IPS DF 6.9 (cell line): ENCODE measurements at regions not wholly inside any gene's neighbourhood (a gene's known extent, or its start where the extent isn't known, plus 50 kb on each side); places are given as distances from the start of the nearest gene placed in this dataset.

Experiments used
- DNase-seq: peaks from one replicate; pipeline ENCODE4 v3.0.0-alpha.2; 2013; ENCODE audit warnings: low read depth, low spot score
- H3K27ac ChIP-seq: one replicate; pipeline ENCODE4 v1.5.1; 2013; ENCODE audit warnings: low read length, control low read depth
- H3K27me3 ChIP-seq: 2 replicates; pipeline ENCODE4 v1.6.1; 2013; ENCODE audit warnings: mild to moderate bottlenecking, low read length; ENCODE audit not compliant: control insufficient read depth, insufficient read depth
- H3K36me3 ChIP-seq: 2 replicates; pipeline ENCODE4 v1.6.1; 2013; ENCODE audit warnings: low read length; ENCODE audit not compliant: control insufficient read depth, insufficient read depth
- H3K4me1 ChIP-seq: 2 replicates; pipeline ENCODE4 v1.6.1; 2013; ENCODE audit warnings: low read length; ENCODE audit not compliant: control insufficient read depth, insufficient read depth
- H3K4me3 ChIP-seq: 2 replicates; pipeline ENCODE4 v1.5.1; 2013; ENCODE audit warnings: mild to moderate bottlenecking, low read length
- H3K9me3 ChIP-seq: 2 replicates; pipeline ENCODE4 v1.6.1; 2013; ENCODE audit warnings: low read length, inconsistent platforms; ENCODE audit not compliant: control insufficient read depth, insufficient read depth
- WGBS: extraction: QIAGEN DNeasy Blood & Tissue Kit; methylation state at CpG from one replicate; pipeline ENCODE4 v1.1.7; 2013; ENCODE audit warnings: mixed read lengths, missing lambda C conversion rate; ENCODE audit not compliant: insufficient read length, insufficient coverage; 5-methylcytosine and 5-hydroxymethylcytosine counted together

GRCh38 chr6:117191448-117191847, 73.9 kb upstream of the VGLL2 start:
- H3K27ac ChIP-seq: no peak overlapping the region
- no peak for DNase-seq
- H3K27me3 ChIP-seq: no peaks in the 10 kb centered on the region
- H3K4me3 ChIP-seq: no peak overlapping the region
- no peaks in the 10 kb centered on the region; the same call in 1 of the 2 replicates for H3K4me1 ChIP-seq
- no CpG with 5 or more reads among the region's 1 CpG for WGBS
- H3K9me3 ChIP-seq: no peaks in the 10 kb centered on the region
- H3K36me3 ChIP-seq: no peaks in the 10 kb centered on the region

- Histone ChIP-seq H3K36me3 (no peaks in the 10 kb centered on the region), H3K27ac (no peak overlapping the region), H3K4me3 (no peak overlapping the region), H3K9me3 (no peaks in the 10 kb centered on the region), H3K27me3 (no peaks in the 10 kb centered on the region), H3K4me1 (no peaks in the 10 kb centered on the region; the same call in 1 of the 2 replicates)
- DNase-seq: no peak
- WGBS: no CpG with 5 or more reads among the region's 2 CpGs
Measured at GRCh38 chr6:117194271-117194670, 71.1 kb upstream of the VGLL2 start.

GRCh38 chr6:117194978-117195377, 70.4 kb upstream of the VGLL2 start:
- Histone ChIP-seq H3K36me3 (no peaks in the 10 kb centered on the region), H3K4me3 (no peak overlapping the region), H3K27me3 (no peaks in the 10 kb centered on the region), H3K9me3 (no peaks in the 10 kb centered on the region), H3K27ac (no peak overlapping the region), H3K4me1 (no peaks in the 10 kb centered on the region; the same call in 1 of the 2 replicates)
- no CpG with 5 or more reads among the region's 4 CpGs for WGBS
- no peak for DNase-seq

- WGBS: no CpG with 5 or more reads among the region's 3 CpGs
- DNase-seq: no peak
- H3K36me3 ChIP-seq: no peaks in the 10 kb centered on the region
- no peaks in the 10 kb centered on the region; the same call in 1 of the 2 replicates for H3K4me1 ChIP-seq
- no peak overlapping the region for H3K4me3 ChIP-seq
- no peaks in the 10 kb centered on the region for H3K9me3 ChIP-seq
- H3K27me3 ChIP-seq: no peaks in the 10 kb centered on the region
- no peak overlapping the region for H3K27ac ChIP-seq
Measured at GRCh38 chr6:117195728-117196127, 69.6 kb upstream of the VGLL2 start.

- Histone ChIP-seq H3K9me3 (no peaks in the 10 kb centered on the region), H3K27ac (no peak overlapping the region), H3K27me3 (no peaks in the 10 kb centered on the region), H3K36me3 (no peaks in the 10 kb centered on the region), H3K4me1 (no peaks in the 10 kb centered on the region; the same call in 1 of the 2 replicates), H3K4me3 (no peak overlapping the region)
- DNase-seq: no peak
- no CpG with 5 or more reads among the region's 2 CpGs for WGBS
Measured at GRCh38 chr6:117200067-117200466, 65.3 kb upstream of the VGLL2 start.

GRCh38 chr6:117204903-117205302, 60.5 kb upstream of the VGLL2 start:
- no CpG with 5 or more reads among the region's 1 CpG for WGBS

GRCh38 chr6:117205876-117206275, 59.5 kb upstream of the VGLL2 start:
- DNase-seq: no peak
- WGBS: no CpG with 5 or more reads among the region's 4 CpGs
- Histone ChIP-seq H3K4me3 (no peak overlapping the region), H3K9me3 (no peaks in the 10 kb centered on the region), H3K36me3 (no peaks in the 10 kb centered on the region), H3K27ac (no peak overlapping the region), H3K4me1 (no peaks in the 10 kb centered on the region), H3K27me3 (no peaks in the 10 kb centered on the region)

More at GRCh38 chr6:117204903-117205302, 60.5 kb upstream of the VGLL2 start:
- no peaks in the 10 kb centered on the region for H3K27me3 ChIP-seq
- H3K4me1 ChIP-seq: no peaks in the 10 kb centered on the region
- no peaks in the 10 kb centered on the region for H3K9me3 ChIP-seq
- H3K4me3 ChIP-seq: no peak overlapping the region
- H3K36me3 ChIP-seq: no peaks in the 10 kb centered on the region
- no peak for DNase-seq
- H3K27ac ChIP-seq: no peak overlapping the region

GRCh38 chr6:117206522-117206921, 58.8 kb upstream of the VGLL2 start:
- H3K9me3 ChIP-seq: no peaks in the 10 kb centered on the region
- no CpG with 5 or more reads among the region's 1 CpG for WGBS
- H3K27me3 ChIP-seq: no peaks in the 10 kb centered on the region
- no peak overlapping the region for H3K4me3 ChIP-seq
- H3K36me3 ChIP-seq: no peaks in the 10 kb centered on the region
- DNase-seq: no peak
- no peaks in the 10 kb centered on the region for H3K4me1 ChIP-seq
- no peak overlapping the region for H3K27ac ChIP-seq

GRCh38 chr6:117206944-117207687, 58.2 kb upstream of the VGLL2 start:
- no peak for DNase-seq
- no peaks in the 10 kb centered on the region for H3K27me3 ChIP-seq

GRCh38 chr6:117210279-117210678, 55.1 kb upstream of the VGLL2 start:
- H3K27me3 ChIP-seq: no peaks in the 10 kb centered on the region
- WGBS: no CpG with 5 or more reads among the region's 1 CpG
- H3K9me3 ChIP-seq: no peaks in the 10 kb centered on the region
- H3K27ac ChIP-seq: no peak overlapping the region
- no peak for DNase-seq
- H3K4me1 ChIP-seq: no peaks in the 10 kb centered on the region
- H3K36me3 ChIP-seq: no peaks in the 10 kb centered on the region
- no peak overlapping the region for H3K4me3 ChIP-seq

More at GRCh38 chr6:117206944-117207687, 58.2 kb upstream of the VGLL2 start:
- Histone ChIP-seq H3K27ac (no peak overlapping the region), H3K4me3 (no peak overlapping the region), H3K36me3 (no peaks in the 10 kb centered on the region), H3K9me3 (no peaks in the 10 kb centered on the region), H3K4me1 (no peaks in the 10 kb centered on the region)
- whole genome bisulfite sequencing: no CpG with 5 or more reads among the region's 8 CpGs
